IMR-90 (cell line): ENCODE measurements at regions not wholly inside any gene's neighbourhood (a gene's known extent, or its start where the extent isn't known, plus 50 kb on each side); places are given as distances from the start of the nearest gene placed in this dataset.

Experiments used
- BHLHE40 ChIP-seq: fragments of 150-350 bp; IDR thresholded peaks from 2 replicates; pipeline ENCODE4 v1.6.1; 2016; ENCODE audit warnings: mild to moderate bottlenecking, low read depth, low read length
- CEBPB ChIP-seq: IDR thresholded peaks from 2 replicates; pipeline ENCODE4 v1.6.1; 2012; ENCODE audit warnings: low read depth, low read length, improper control_type of control experiment
- CHD1 ChIP-seq: IDR thresholded peaks from 2 replicates; pipeline ENCODE4 v1.6.1; 2012; ENCODE audit warnings: low read depth, low read length, improper control_type of control experiment
- CTCF ChIP-seq: conservative IDR thresholded peaks from 2 replicates; pipeline ENCODE4 v1.5.1; 2012; ENCODE audit warnings: mild to moderate bottlenecking, low read depth, low read length, improper control_type of control experiment
- MAFK ChIP-seq: IDR thresholded peaks from 2 replicates; pipeline ENCODE4 v1.6.1; 2012; ENCODE audit warnings: low read depth, low read length, improper control_type of control experiment
- NFE2L2 ChIP-seq: fragments of 150-350 bp; IDR thresholded peaks from 2 replicates; pipeline ENCODE4 v1.6.1; 2016; ENCODE audit warnings: low read depth, mild to moderate bottlenecking, low read length
- POLR2A ChIP-seq: IDR thresholded peaks from 2 replicates; pipeline ENCODE4 v1.6.1; 2012; ENCODE audit warnings: mild to moderate bottlenecking, low read depth, low read length
- RAD21 ChIP-seq: IDR thresholded peaks from 2 replicates; pipeline ENCODE4 v1.6.1; 2012; ENCODE audit warnings: low read length, improper control_type of control experiment
- RFX5 ChIP-seq: IDR thresholded peaks from 2 replicates; pipeline ENCODE4 v1.8.0; 2012; ENCODE audit warnings: low read depth, mild to moderate bottlenecking, low read length, moderate library complexity
- USF2 ChIP-seq: fragments of 150-350 bp; IDR thresholded peaks from 2 replicates; pipeline ENCODE4 v1.6.1; 2017; ENCODE audit warnings: mild to moderate bottlenecking, antibody characterized with exemption, low read length, low read depth

- TF ChIP-seq CTCF (no peak), NFE2L2 (no peak), CEBPB (no peak), POLR2A (no peak), MAFK (no peak), RFX5 (no peak), BHLHE40 (no peak), RAD21 (no peak), USF2 (no peak), CHD1 (no peak)
Observed at GRCh38 chr5:4001758-4002533, 406.3 kb downstream of the IRX1 start.
